ENCODE measurements at regions not wholly inside any gene's neighbourhood (a gene's known extent, or its start where the extent isn't known, plus 50 kb on each side); places are given as distances from the start of the nearest gene placed in this dataset.

DNA sequence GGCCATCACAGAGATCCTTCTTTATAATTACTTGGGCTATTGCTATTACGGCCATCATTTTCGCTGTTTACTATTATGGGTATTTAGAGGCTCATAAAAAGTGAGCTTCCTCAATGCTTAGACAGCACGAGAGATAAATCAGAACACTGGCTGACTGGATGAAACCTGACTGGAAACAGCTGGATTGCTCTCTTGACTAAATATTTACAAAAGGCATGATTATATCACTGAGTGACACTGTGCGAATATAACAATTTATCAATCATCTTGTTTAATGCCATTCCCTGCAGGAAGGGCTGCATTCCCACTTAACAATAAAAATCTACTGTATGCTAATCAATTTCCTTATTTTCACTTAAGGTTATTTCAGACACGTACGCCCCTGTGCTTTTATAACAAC is 260.1 kb upstream of the ARID1B start:
- no peak for TF ChIP-seq POLR2A (IDR thresholded peaks at IDR 0.05; ENCODE audit: low read depth, low read length)
- no peak for TF ChIP-seq RFX5 (IDR thresholded peaks at IDR 0.05; ENCODE audit: low read depth, low read length)
- TF ChIP-seq, protein P1, sequence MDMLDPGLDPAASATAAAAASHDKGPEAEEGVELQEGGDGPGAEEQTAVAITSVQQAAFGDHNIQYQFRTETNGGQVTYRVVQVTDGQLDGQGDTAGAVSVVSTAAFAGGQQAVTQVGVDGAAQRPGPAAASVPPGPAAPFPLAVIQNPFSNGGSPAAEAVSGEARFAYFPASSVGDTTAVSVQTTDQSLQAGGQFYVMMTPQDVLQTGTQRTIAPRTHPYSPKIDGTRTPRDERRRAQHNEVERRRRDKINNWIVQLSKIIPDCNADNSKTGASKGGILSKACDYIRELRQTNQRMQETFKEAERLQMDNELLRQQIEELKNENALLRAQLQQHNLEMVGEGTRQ (IDR thresholded peaks at IDR 0.05; ENCODE audit: low read depth, low read length), result no peak
- TF ChIP-seq RCOR1 (IDR thresholded peaks at IDR 0.05; ENCODE audit: insufficient replicate concordance, low read length), result no peak
- TF ChIP-seq NFE2L2 (IDR thresholded peaks at IDR 0.05; ENCODE audit: low read depth, low read length), result no peak
- no peak for TF ChIP-seq MXI1 (IDR thresholded peaks at IDR 0.05; ENCODE audit: borderline replicate concordance, low read depth, low read length)
- no peak for TF ChIP-seq FOS (IDR thresholded peaks at IDR 0.05; ENCODE audit: low read depth, low read length)
- TF ChIP-seq, protein P2, sequence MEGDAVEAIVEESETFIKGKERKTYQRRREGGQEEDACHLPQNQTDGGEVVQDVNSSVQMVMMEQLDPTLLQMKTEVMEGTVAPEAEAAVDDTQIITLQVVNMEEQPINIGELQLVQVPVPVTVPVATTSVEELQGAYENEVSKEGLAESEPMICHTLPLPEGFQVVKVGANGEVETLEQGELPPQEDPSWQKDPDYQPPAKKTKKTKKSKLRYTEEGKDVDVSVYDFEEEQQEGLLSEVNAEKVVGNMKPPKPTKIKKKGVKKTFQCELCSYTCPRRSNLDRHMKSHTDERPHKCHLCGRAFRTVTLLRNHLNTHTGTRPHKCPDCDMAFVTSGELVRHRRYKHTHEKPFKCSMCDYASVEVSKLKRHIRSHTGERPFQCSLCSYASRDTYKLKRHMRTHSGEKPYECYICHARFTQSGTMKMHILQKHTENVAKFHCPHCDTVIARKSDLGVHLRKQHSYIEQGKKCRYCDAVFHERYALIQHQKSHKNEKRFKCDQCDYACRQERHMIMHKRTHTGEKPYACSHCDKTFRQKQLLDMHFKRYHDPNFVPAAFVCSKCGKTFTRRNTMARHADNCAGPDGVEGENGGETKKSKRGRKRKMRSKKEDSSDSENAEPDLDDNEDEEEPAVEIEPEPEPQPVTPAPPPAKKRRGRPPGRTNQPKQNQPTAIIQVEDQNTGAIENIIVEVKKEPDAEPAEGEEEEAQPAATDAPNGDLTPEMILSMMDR (conservative IDR thresholded peaks at IDR 0.05; ENCODE audit: low read depth, low read length), result no peak
- no peak for TF ChIP-seq BHLHE40 (IDR thresholded peaks at IDR 0.05; ENCODE audit: low read depth, low read length)
- TF ChIP-seq MAFK (IDR thresholded peaks at IDR 0.05; ENCODE audit: low read depth, low read length), result no peak
- no peak for TF ChIP-seq CHD1 (IDR thresholded peaks at IDR 0.05; ENCODE audit: low read depth, low read length)
- TF ChIP-seq SMC3 (IDR thresholded peaks at IDR 0.05; ENCODE audit: low read depth, low read length), result no peak
- TF ChIP-seq CEBPB (IDR thresholded peaks at IDR 0.05; ENCODE audit: low read depth, low read length), result no peak
- peaks cover 2% of the 10 kb centered on the region for H3K27me3 ChIP-seq (ENCODE audit: control insufficient read depth, insufficient read depth, low read length)
- no peak overlapping the region for H4K91ac ChIP-seq (ENCODE audit: insufficient read depth, low read depth, low read length)
- H3K14ac ChIP-seq (replicated peaks; ENCODE audit: low read depth, low read length), result no peak overlapping the region
- ATAC-seq (ENCODE audit: low read depth) (no peak), DNase-seq (no peak)
- no TSS peak for BruUV-seq (replicated peaks)
- no peak overlapping the region for H3K23ac ChIP-seq (ENCODE audit: low read depth, low read length)
- H2AFZ ChIP-seq (replicated peaks; ENCODE audit: low read length, poor library complexity), result no peak overlapping the region
- no peak overlapping the region for H3K18ac ChIP-seq (ENCODE audit: low read depth, low read length)
- no peak overlapping the region for H3K9ac ChIP-seq (ENCODE audit: low read depth, low read length)
- H3K4me2 ChIP-seq (ENCODE audit: low read depth, low read length), result no peak overlapping the region
- no peak overlapping the region for H2BK20ac ChIP-seq (ENCODE audit: low read depth, low read length)
- H2BK120ac ChIP-seq (ENCODE audit: low read depth, low read length), result no peak overlapping the region
- intact Hi-C loops (cut with micrococcal nuclease), result no loop called here
- H3K27ac ChIP-seq (ENCODE audit: insufficient read depth, low read length), result no peak overlapping the region
- no peak overlapping the region for H4K5ac ChIP-seq (ENCODE audit: low read depth, low read length)
- no peak overlapping the region for H3K4me3 ChIP-seq (ENCODE audit: insufficient read depth, low read depth, low read length)
- H3K9me1 ChIP-seq (ENCODE audit: insufficient read depth, low read length), result no peaks in the 10 kb centered on the region
- no peaks in the 10 kb centered on the region for H3K79me1 ChIP-seq (ENCODE audit: low read depth in 1 of 2, low read length in 2 of 2)
- in situ Hi-C loops (cut with MboI; ENCODE audit: low sequenced_read_pairs), result no loop called here
- no peak overlapping the region for H2BK5ac ChIP-seq (ENCODE audit: low read depth, low read length, poor library complexity, severe bottlenecking)
- no peak overlapping the region for H2BK15ac ChIP-seq (ENCODE audit: low read depth, low read length)
- 20% methylated on average over 1 of the region's 6 CpGs; no CpG with 5 or more reads in 1 of the 2 experiments for WGBS, 2 experiments (ENCODE audit: extremely low coverage in 2 of 2, insufficient read length in 1 of 2)
- H3K9me3 ChIP-seq (ENCODE audit: control insufficient read depth, insufficient read depth, low read length), result no peaks in the 10 kb centered on the region
- CTCF ChIA-PET, result no interaction called here
- H3K36me3 ChIP-seq (ENCODE audit: control insufficient read depth, insufficient read depth, low read length), result no peaks in the 10 kb centered on the region
- H2AK5ac ChIP-seq (ENCODE audit: low read depth, low read length), result no peak overlapping the region
- H3K4me1 ChIP-seq (ENCODE audit: control insufficient read depth, insufficient read depth, low read length), result no peaks in the 10 kb centered on the region
- no peak overlapping the region for H4K8ac ChIP-seq (ENCODE audit: low read depth in 2 of 2, low read length in 2 of 2)
- POLR2A ChIA-PET (ENCODE audit: unreplicated experiment), result no interaction called here
- H2AK9ac ChIP-seq (replicated peaks; ENCODE audit: low read depth, low read length, poor library complexity), result no peak overlapping the region
- no peak overlapping the region for H3K4ac ChIP-seq (ENCODE audit: low read depth, low read length)
- dilution Hi-C loops (cut with HindIII; ENCODE audit: low sequenced_read_pairs, unreplicated experiment), result no loop called here
- H3K56ac ChIP-seq (ENCODE audit: extremely low read depth, insufficient read depth, low read length), result no peak overlapping the region
- H4K20me1 ChIP-seq (ENCODE audit: insufficient read depth, low read length), result no peaks in the 10 kb centered on the region
